GM18951 (cell line): ENCODE measurements at regions not wholly inside any gene's neighbourhood (a gene's known extent, or its start where the extent isn't known, plus 50 kb on each side); places are given as distances from the start of the nearest gene placed in this dataset.

Source experiments
- POLR2A ChIP-seq: IDR thresholded peaks from 4 replicates; pipeline ENCODE4 v1.6.1; 2011; ENCODE audit warnings: mild to moderate bottlenecking; ENCODE audit not compliant: insufficient read length, insufficient read depth; ENCODE audit errors: extremely low read depth
- in situ Hi-C: fragments of 300-500 bp; cut with MboI; formaldehyde crosslinking; loops from one replicate; pipeline ENCODE4 v1.12.0; 2022; ENCODE audit warnings: low sequenced_read_pairs, mixed read lengths, inconsistent platforms; ENCODE audit not compliant: unreplicated experiment

- in situ Hi-C loops = no loop called here
Measured at GRCh38 chr16:51464996-51465395, 313.9 kb upstream of the SALL1 start.

GRCh38 chr16:51461255-51461654 is 310.2 kb upstream of the SALL1 start:
- in situ Hi-C loops = no loop called here
- TF ChIP-seq POLR2A = no peak

More at GRCh38 chr16:51464996-51465395, 313.9 kb upstream of the SALL1 start:
- no peak for TF ChIP-seq POLR2A

DNA sequence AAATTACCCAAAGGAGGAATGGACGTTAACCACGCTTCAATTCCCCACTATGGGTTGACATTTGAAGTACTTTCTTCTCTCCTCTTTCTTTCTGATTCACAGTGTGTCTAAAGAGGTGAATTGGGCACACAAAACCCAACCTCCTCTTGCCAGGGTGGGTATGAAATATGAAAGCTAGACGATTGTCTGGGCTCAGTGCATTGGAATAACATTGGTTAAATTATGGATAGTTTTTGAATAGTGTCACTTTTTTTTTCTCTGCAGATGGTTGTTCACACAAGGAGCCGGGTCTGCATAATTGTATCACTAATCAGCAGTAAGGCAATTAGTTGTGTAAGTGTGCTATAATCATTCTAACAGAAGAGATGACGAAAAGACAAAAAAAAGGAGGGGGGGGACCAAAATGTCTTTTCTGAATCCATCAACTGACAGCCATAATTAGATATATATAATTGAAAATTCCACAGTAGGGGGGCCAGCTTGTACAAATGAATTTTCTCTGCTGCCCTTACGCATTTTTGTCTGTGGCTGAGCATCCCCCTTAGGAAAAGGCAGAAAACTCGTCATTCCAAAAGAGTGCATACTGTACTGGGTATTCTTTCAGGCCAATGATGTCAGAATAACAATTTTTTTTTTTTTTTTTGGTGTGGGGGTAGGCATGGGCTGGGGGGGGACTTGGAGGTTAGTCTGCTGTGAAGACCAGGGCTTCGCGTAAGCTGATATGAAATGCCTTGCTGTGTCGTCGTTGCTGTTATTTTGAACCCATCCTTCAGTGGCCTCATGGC is 307.5 kb upstream of the SALL1 start:
- no peak for TF ChIP-seq POLR2A
- in situ Hi-C loops = no loop called here

- no peak for TF ChIP-seq POLR2A
- in situ Hi-C loops = no loop called here
Measured at GRCh38 chr16:51457775-51458174, 306.7 kb upstream of the SALL1 start.

DNA sequence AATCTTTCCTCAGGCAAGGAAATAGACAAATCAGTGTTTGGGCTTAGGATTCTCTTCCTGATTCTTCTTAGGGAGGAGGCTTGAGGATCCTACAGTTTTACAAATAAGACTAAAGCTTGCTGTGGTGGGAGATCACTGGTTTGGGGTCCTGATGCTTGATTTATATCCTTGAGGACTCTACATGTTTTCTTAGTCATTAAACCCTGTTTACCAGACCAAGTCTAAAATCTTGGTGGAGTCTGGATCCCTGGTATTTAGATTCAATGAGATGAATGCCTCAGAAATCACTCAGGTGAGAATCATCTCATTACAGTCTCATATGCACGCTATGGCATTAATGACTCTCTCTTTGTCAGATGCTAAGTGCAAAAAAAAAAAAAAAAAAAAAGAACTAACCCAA is 304.3 kb upstream of the SALL1 start:
- no peak for TF ChIP-seq POLR2A
- in situ Hi-C loops = no loop called here

GRCh38 chr16:51453251-51453650 is 302.2 kb upstream of the SALL1 start:
- in situ Hi-C loops = no loop called here
- no peak for TF ChIP-seq POLR2A

DNA sequence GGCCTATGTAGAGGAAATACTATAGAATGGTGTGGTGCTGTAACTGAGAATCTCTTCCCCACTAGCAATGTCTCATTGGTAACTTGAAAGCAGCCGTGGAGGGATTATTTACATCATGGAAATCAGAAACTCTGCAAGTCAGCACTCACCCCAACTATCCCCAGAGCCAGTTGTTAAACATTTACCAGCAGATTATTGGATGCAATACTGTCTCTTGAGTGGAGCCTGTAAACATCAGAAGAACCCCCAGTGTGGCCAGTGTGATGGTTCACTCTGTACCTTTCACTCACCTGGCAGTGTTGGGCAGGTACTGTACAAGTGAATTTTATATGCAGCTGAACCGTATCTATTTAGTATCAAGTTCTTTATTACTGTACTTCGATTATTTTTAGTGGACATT is 299.8 kb upstream of the SALL1 start:
- in situ Hi-C loops = no loop called here
- TF ChIP-seq POLR2A = no peak

- in situ Hi-C loops = no loop called here
- no peak for TF ChIP-seq POLR2A
Measured at GRCh38 chr16:51450376-51450775, 299.3 kb upstream of the SALL1 start.

DNA sequence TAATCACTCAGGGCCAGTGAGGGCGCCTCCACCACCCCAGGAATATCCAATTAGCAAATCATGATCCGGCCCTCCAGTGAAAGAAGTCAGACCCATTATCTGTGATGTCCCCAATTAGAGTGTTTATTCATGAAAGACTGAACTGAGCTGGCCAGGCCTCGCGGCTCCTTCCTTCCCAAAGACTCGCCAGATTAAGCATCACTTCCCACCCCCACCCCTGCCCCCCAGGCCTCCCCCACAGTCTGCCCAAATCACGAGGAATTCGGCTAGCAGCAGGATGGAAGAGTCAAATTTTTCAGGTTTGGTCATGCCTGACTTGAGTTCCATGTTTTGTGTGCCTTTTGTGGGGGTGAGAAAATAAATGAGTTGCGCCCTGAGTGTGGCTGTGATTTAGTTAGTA is 298.4 kb upstream of the SALL1 start:
- in situ Hi-C loops = no loop called here
- no peak for TF ChIP-seq POLR2A

DNA sequence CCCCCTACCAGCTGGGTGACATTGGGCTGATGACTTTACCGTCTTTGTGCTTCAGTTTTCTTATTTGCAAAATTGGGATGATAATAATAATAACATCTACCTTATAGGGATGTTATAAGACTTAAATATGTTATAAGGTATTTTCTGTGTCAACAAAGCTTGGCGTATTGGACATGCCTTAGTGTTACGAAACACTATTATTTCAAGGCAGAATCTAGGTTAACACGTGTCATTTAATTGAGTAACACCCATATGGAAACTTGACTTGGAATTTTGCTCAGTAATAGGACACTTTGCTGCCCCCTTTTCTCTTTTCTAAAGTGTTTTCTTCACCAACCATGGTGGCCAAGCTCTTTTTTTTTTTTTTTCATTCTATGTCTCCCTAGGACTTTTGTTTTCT is 294.2 kb upstream of the SALL1 start:
- no peak for TF ChIP-seq POLR2A
- in situ Hi-C loops = no loop called here

- in situ Hi-C loops = no loop called here
- TF ChIP-seq POLR2A = no peak
Measured at GRCh38 chr16:51443934-51444333, 292.9 kb upstream of the SALL1 start.

DNA sequence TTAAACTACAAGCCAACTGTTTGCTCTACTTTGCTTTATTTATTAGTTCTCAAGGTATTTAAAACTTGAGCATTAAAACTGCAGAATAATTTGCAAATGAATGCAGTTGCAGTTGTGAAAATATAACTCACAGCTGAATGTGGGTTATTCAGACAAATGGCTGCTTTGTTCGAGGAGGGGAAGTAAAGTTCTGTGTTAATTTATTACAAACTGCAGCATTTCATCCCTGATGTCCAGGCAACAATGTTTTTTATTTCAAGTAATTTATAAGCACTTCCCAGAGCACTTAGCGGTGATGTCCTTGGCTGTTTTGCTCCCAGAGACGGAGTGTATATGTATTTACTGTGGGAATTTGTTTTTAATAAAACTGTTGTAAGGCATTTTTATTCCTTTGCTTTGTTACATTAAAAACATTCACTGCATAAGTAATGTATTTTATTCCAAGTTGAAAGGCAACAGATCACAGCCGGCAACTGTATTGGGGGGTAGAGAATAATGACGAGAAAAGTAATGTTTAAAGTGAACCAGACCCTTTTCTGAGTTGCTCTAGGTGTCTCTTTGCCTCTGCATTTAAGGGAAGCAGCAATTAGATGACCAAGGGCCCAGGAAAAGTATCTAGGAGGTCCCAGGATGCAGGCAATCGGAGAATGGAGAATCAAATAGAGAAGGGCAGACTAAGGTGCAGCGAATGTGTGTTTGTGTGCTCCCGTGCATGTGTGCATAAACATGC is 291.2 kb upstream of the SALL1 start:
- TF ChIP-seq POLR2A = no peak
- in situ Hi-C loops = no loop called here

DNA sequence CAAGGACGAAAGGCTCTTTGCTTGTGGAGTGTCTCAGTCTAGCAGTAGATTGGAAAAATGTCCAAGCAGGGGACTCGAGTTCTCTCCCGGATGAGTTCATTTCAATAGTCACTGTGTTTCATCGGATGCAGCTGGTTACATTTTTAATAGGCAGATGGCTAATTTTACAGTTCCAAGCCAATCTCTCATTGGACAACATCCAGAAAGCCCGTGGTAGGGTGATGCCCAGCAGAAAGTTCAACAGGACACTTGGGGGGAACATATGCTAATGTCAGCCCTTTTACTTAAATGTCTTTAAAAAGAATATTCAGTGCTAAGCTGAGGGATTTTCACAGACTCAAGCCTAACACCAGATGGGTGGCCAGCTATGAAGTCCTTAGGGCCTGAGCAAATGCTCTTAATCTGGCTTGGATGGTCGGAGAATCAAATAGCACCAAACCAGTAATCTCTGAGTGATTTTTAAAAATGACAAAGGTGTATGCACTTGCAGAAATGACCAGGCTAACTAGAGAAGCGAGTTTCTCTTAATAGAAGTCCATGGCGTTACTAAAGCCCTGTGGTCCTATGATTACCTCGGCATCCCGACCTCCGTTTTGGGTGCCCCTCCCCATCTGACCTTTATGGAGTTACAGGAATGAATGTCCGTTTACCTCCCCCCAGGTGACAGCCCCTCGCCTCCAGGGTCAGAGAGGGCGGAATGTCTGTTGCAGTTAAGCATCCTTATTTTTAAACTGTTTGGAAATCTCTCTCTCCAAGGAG is 289.2 kb upstream of the SALL1 start:
- in situ Hi-C loops = no loop called here

More for the DNA sequence above, 289.2 kb upstream of the SALL1 start:
- no peak for TF ChIP-seq POLR2A
